HUES64 (cell line): ENCODE measurements at regions not wholly inside any gene's neighbourhood (a gene's known extent, or its start where the extent isn't known, plus 50 kb on each side); places are given as distances from the start of the nearest gene placed in this dataset.
"Not testable (repeated sequence)": the region's sequence is repeated elsewhere in the genome, so short reads cannot be mapped to it uniquely, and the experiment has no call there.

Experiments
- H3K27ac ChIP-seq: 2 replicates; pipeline ENCODE4 v1.7.0; 2013; ENCODE audit warnings: low read depth, low read length, inconsistent platforms
- H3K27me3 ChIP-seq: 2 replicates; pipeline ENCODE4 v1.6.1; 2013; ENCODE audit warnings: mild to moderate bottlenecking, low read length; ENCODE audit not compliant: insufficient read depth
- H3K36me3 ChIP-seq: 2 replicates; pipeline ENCODE4 v1.6.1; 2013; ENCODE audit warnings: mild to moderate bottlenecking, low read length; ENCODE audit not compliant: insufficient read depth
- H3K4me1 ChIP-seq: 2 replicates; pipeline ENCODE4 v1.6.1; 2013; ENCODE audit warnings: mild to moderate bottlenecking, low read length, moderate library complexity; ENCODE audit not compliant: insufficient read depth
- H3K4me3 ChIP-seq: 2 replicates; pipeline ENCODE4 v1.5.1; 2013; ENCODE audit warnings: mild to moderate bottlenecking, low read length, moderate library complexity
- H3K9ac ChIP-seq: 2 replicates; pipeline ENCODE4 v1.6.1; 2013; ENCODE audit warnings: mild to moderate bottlenecking, low read depth, low read length
- H3K9me3 ChIP-seq: 2 replicates; pipeline ENCODE4 v1.6.1; 2013; ENCODE audit warnings: low read depth, low read length; ENCODE audit not compliant: insufficient read depth
- WGBS: fragments of 150-250, 120-280 bp; methylation state at CpG from one replicate; pipeline ENCODE4 v1.1.7; 2013; ENCODE audit warnings: missing lambda C conversion rate; 5-methylcytosine and 5-hydroxymethylcytosine counted together

DNA sequence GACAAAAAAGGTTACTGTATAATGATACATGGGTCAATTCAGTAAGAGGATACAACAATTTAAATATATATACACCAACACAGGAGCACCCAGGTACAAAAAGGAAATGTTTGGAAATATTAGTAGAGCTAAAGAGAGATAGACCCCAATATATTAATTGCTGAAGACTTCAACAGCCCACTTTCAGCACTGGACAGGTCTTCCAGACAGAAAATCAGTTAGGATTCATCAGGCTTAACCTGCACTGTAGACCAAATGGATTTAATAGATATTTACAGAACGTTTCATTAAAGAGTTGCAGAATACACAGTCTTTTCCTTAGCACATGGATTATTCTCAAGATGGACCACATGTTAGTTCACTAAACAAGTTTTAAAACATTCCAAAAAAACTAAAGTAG is 845.9 kb upstream of the GBE1 start:
- 100% methylated on average over 1 of the region's 1 CpG for WGBS
- Histone ChIP-seq H3K9me3 (no peaks in the 10 kb centered on the region), H3K9ac (no peak overlapping the region), H3K27ac (no peak overlapping the region), H3K4me3 (no peak overlapping the region), H3K36me3 (no peaks in the 10 kb centered on the region), H3K4me1 (no peaks in the 10 kb centered on the region), H3K27me3 (no peaks in the 10 kb centered on the region)

DNA sequence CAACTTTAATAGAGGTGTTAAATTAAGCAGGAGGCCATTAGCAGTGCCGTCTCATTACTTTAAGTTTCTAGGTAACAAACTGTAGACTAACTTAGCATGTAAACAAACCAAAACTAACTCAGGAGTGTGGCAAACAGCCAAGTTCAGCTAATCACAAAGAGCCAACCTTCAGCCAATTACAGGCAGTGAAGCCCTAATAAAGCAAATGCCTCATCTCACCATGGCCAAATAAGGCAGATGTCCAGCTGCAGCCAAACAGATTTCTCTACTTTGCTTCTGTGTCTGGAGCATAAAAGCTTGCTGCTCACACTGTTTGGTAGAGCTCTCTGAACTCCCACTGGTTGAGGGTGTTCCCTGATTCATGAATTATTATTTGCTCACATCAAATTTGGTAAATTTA is 835.4 kb upstream of the GBE1 start:
- 95% methylated on average over 1 of the region's 1 CpG for WGBS
- Histone ChIP-seq H3K9me3 (peaks cover 33% of the 10 kb centered on the region), H3K4me3 (no peak overlapping the region), H3K9ac (no peak overlapping the region), H3K4me1 (no peaks in the 10 kb centered on the region), H3K27me3 (no peaks in the 10 kb centered on the region), H3K27ac (no peak overlapping the region), H3K36me3 (no peaks in the 10 kb centered on the region)

DNA sequence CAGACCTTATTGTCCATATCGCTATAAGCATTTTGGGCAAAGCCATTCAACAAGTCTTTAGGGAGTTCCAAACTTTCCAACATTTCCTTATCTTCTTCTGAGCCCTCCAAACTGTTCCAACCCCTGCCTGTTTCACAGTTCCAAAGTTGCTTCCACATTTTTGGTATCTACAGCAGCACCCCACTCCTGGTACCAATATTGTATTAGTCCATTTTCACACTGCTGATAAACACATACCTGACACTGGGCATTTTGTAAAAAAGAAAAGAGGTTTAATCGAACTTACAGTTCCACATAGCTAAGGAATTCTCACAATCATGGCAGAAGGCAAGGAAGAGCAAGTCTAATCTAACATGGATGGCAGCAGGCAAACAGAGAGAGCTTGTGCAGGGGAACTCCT is 834.1 kb upstream of the GBE1 start:
- no peaks in the 10 kb centered on the region for H3K36me3 ChIP-seq
- H3K27me3 ChIP-seq = no peaks in the 10 kb centered on the region
- H3K9ac ChIP-seq = no peak overlapping the region
- H3K4me1 ChIP-seq = no peaks in the 10 kb centered on the region
- no peak overlapping the region for H3K27ac ChIP-seq
- 98% methylated on average over 2 of the region's 2 CpGs for WGBS
- H3K9me3 ChIP-seq = peaks cover 33% of the 10 kb centered on the region
- no peak overlapping the region for H3K4me3 ChIP-seq

DNA sequence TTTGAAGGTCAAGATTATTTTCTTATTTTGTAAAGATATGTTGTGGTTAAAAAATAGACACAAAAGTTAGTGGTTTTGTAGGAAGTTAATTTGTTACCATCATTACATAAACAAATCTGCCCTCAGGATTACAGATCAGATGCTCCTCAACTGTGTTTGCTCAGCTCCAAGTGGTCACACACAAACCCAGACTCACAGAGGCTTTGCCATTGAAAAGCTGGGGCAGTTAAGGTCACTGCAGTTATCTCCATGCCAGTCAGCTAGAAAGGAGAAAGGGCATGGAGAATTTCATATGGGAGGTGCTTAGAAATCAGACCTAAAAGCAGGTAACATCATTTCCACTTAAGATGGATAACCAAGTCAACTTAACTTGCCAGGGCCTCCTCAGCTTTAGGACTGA is 825.7 kb upstream of the GBE1 start:
- H3K4me3 ChIP-seq = no peak overlapping the region
- no peaks in the 10 kb centered on the region for H3K4me1 ChIP-seq
- no peaks in the 10 kb centered on the region for H3K27me3 ChIP-seq
- H3K36me3 ChIP-seq = no peaks in the 10 kb centered on the region
- no peak overlapping the region for H3K9ac ChIP-seq
- no peak overlapping the region for H3K27ac ChIP-seq
- H3K9me3 ChIP-seq = no peaks in the 10 kb centered on the region

DNA sequence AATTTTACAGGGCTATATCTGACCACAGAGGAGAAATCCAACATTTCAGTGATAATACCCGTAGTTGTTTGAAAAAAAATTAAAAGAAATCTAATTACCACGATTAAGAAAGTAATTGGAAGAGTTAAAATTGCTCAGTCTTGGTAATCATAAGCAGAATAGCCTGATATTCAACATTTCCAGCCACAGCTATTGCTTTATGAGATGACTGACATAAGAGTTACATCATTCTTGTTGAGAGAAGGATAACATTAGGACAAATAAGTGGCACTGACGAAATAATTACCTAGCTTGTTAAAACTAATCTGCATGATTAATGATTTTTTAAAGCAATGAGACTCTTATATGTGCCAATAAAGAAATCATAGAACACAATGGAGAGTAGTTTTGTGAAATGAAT is 825.0 kb upstream of the GBE1 start:
- H3K27ac ChIP-seq = no peak overlapping the region
- no peak overlapping the region for H3K9ac ChIP-seq
- no peaks in the 10 kb centered on the region for H3K36me3 ChIP-seq

DNA sequence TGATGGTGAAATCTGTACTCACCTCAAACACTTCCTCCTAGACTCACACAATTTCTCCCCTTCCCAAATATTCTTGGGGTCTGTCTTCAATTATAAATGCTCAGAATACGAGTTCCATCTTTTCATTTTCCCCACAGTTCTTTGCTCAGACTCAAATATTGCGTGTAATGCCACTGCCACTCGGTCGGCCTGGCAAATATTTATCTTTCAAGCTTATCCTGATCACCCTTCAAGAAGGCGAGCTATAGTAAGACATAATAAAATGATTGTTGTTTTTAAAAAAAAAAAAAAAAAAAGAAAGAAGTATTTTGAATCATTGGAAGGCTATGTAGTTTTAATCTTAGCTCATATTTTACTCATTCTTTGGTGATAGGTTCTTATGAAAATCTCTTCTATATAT is 824.6 kb upstream of the GBE1 start:
- not testable (repeated sequence) for H3K4me1 ChIP-seq, H3K9me3 ChIP-seq, H3K27me3 ChIP-seq, H3K4me3 ChIP-seq, H3K36me3 ChIP-seq, H3K9ac ChIP-seq, H3K27ac ChIP-seq
- 71% methylated on average over 4 of the region's 5 CpGs for WGBS

More for the DNA sequence above, 825.0 kb upstream of the GBE1 start:
- H3K9me3 ChIP-seq = no peaks in the 10 kb centered on the region
- WGBS = 94% methylated on average over 3 of the region's 3 CpGs
- no peaks in the 10 kb centered on the region for H3K4me1 ChIP-seq
- H3K27me3 ChIP-seq = no peaks in the 10 kb centered on the region
- H3K4me3 ChIP-seq = no peak overlapping the region

DNA sequence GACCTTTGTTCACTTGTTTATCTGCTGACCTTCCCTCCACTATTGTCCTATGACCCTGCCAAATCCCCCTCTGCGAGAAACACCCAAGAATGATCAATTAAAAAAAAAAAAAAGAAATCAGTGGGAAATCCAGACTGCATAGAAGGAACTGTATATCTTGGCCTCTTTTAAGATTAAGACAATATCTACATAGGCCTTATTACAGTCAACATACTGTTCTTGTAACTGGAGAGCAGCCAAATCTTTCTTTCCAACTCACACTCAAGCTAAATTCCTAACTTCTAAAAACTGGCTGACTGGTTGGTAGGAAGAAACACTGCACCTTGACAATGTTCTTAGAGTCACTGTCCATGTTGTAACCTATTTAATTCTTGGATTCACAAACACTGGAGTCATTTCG is 824.1 kb upstream of the GBE1 start:
- not testable (repeated sequence) for H3K9me3 ChIP-seq, H3K36me3 ChIP-seq, H3K4me1 ChIP-seq, H3K27me3 ChIP-seq, H3K9ac ChIP-seq, H3K27ac ChIP-seq, H3K4me3 ChIP-seq
- WGBS = 100% methylated on average over 2 of the region's 2 CpGs

DNA sequence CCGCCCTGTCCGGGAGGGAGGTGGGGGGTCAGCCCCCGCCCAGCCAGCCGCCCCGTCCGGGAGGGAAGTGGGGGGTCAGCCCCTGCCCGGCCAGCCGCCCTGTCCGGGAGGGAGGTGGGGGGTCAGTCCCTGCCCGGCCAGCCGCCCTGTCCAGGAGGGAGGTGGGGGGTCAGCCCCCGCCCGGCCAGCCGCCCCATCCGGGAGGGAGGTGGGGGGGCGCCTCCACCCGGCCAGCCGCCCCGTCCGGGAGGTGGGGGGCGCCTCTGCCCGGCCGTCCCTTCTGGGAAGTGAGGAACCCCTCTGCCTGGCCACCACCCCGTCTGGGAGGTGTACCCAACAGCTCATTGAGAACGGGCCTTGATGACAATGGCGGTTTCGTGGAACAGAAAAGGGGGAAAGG is 823.4 kb upstream of the GBE1 start:
- not testable (repeated sequence) for H3K9me3 ChIP-seq, H3K27ac ChIP-seq, H3K4me3 ChIP-seq, H3K27me3 ChIP-seq, H3K36me3 ChIP-seq, H3K4me1 ChIP-seq, H3K9ac ChIP-seq
- 96% methylated on average over 16 of the region's 27 CpGs for WGBS

DNA sequence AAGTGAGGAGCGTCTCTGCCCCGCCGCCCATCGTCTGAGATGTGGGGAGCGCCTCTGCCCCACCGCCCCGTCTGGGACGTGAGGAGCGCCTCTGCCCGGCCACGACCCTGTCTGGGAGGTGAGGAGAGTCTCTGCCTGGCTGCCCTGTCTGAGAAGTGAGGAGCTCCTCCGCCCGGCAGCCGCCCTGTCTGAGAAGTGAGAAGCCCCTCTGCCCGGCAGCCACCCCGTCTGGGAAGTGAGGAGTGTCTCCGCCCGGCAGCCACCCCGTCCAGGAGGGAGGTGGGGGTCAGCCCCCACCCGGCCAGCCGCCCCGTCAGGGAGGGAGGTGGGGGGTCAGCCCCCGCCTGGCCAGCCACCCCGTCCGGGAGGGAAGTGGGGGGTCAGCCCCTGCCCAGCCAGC is 823.0 kb upstream of the GBE1 start:
- H3K4me1 ChIP-seq, H3K9ac ChIP-seq, H3K9me3 ChIP-seq, H3K4me3 ChIP-seq, H3K36me3 ChIP-seq, H3K27ac ChIP-seq, H3K27me3 ChIP-seq: not testable (repeated sequence)
- WGBS = 98% methylated on average over 24 of the region's 25 CpGs

DNA sequence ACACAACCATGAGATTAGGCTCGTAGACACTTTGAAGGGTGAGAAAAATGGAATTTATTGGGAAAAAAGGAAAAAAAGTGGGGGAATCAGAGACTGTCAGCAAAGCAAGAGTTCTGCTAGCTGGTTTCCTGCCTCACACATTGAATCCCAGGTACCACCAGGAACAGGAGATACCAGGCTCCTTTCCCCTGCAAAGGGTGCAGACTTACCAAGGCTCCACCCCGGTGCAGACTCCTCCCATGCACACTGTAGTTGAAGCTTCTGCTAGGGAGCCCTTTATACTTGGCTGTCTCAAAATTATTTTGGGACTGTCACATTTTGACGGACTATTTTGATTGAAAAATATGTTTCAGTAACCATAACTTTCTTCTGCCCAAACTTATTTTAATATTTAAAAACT is 819.9 kb upstream of the GBE1 start:
- 95% methylated on average over 2 of the region's 3 CpGs for WGBS
- no peak overlapping the region for H3K27ac ChIP-seq
- no peaks in the 10 kb centered on the region for H3K27me3 ChIP-seq
- H3K9me3 ChIP-seq = no peaks in the 10 kb centered on the region
- H3K4me3 ChIP-seq = no peak overlapping the region
- H3K9ac ChIP-seq = no peak overlapping the region
- no peaks in the 10 kb centered on the region for H3K36me3 ChIP-seq
- H3K4me1 ChIP-seq = no peaks in the 10 kb centered on the region

DNA sequence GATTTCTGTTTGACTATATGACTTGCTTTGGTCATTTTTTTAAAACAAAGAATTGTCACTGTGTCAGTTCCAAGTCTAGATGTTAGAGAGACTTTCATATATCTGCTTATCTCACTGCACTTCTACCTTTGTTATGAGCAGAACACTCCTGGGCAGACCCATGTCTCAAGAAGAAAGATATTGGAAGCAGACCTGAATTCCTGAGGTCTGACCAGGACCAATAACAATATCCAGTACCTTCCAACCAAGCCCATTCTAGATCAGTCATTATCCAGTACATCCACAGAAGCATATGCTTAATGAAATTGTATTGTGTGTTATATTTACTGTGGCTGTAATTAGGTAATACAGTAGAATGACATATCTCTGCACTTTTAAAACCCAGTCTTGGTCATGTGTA is 811.3 kb upstream of the GBE1 start:
- Histone ChIP-seq H3K4me1 (no peaks in the 10 kb centered on the region), H3K4me3 (no peak overlapping the region), H3K36me3 (no peaks in the 10 kb centered on the region)

DNA sequence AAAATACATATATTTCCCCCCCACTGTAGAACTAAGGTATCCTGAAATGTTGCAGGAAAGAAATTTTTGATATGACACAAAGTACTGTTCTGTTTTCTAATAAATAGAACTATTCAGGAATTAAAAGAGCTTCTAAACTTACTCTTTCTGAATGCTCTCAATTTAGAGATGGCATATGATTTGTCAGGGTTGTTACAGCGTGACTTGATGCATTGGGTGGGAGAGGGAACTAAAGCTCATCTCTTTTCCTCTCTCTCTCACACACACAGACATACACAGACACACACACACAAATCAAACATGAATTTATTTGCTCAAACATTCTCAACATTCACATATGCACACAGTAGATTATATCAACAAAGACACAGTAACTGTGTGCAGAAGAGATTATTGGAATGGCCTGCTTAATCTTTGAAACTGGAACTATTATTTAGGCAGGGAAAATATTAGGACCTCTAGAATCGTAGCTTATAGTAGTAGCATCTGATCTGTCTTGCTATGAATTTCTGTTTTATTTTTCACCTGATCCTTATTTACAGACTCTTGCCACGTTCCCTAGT is 807.4 kb upstream of the GBE1 start:
- Histone ChIP-seq H3K27me3 (no peaks in the 10 kb centered on the region), H3K27ac (no peak overlapping the region), H3K4me3 (no peak overlapping the region), H3K36me3 (no peaks in the 10 kb centered on the region), H3K9ac (no peak overlapping the region), H3K9me3 (peaks cover 4% of the 10 kb centered on the region; the same call in 1 of the 2 replicates), H3K4me1 (no peaks in the 10 kb centered on the region)
- 100% methylated on average over 1 of the region's 3 CpGs for WGBS

More for the DNA sequence above, 811.3 kb upstream of the GBE1 start:
- H3K27me3 ChIP-seq = no peaks in the 10 kb centered on the region
- H3K9me3 ChIP-seq = no peaks in the 10 kb centered on the region
- no peak overlapping the region for H3K9ac ChIP-seq
- no peak overlapping the region for H3K27ac ChIP-seq
